Activated T-helper 2 cell treated with anti-CD3 and anti-CD28 coated beads, Interferon-gamma antibody, Interleukin-2, Interleukin-4, amounts not matched to agents 10 μg/mL and 5 μg/mL and 100 μg/mL, durations not matched to agents 14 hours and 24 hours and 36 hours (primary cell): ENCODE measurements at regions not wholly inside any gene's neighbourhood (a gene's known extent, or its start where the extent isn't known, plus 50 kb on each side); places are given as distances from the start of the nearest gene placed in this dataset.
"Not testable (repeated sequence)": the region's sequence is repeated elsewhere in the genome, so short reads cannot be mapped to it uniquely, and the experiment has no call there.

ENCODE experiments used
- DNase-seq: peaks from one replicate; pipeline ENCODE4 v3.0.0; 2021; ENCODE audit warnings: low spot score
- H3K27ac Mint-ChIP-seq: one replicate; pipeline ENCODE4 v1.8.0; 2021; ENCODE audit warnings: mixed read lengths
- H3K27me3 Mint-ChIP-seq: one replicate; pipeline ENCODE4 v1.8.0; 2021; ENCODE audit warnings: low read depth, mixed read lengths
- H3K36me3 Mint-ChIP-seq: one replicate; pipeline ENCODE4 v1.8.0; 2021; ENCODE audit warnings: low read depth, mixed read lengths
- H3K4me1 Mint-ChIP-seq: one replicate; pipeline ENCODE4 v1.8.0; 2021; ENCODE audit warnings: low read depth, mixed read lengths
- H3K4me3 Mint-ChIP-seq: one replicate; pipeline ENCODE4 v1.8.0; 2021; ENCODE audit warnings: low read depth, mild to moderate bottlenecking, moderate library complexity, mixed read lengths
- H3K9me3 Mint-ChIP-seq: one replicate; pipeline ENCODE4 v1.8.0; 2021; ENCODE audit warnings: mixed read lengths
- intact Hi-C: fragments of 100-400 bp; cut with micrococcal nuclease; formaldehyde crosslinking; loops from one replicate; pipeline ENCODE4 v1.15.1; 2023

DNA sequence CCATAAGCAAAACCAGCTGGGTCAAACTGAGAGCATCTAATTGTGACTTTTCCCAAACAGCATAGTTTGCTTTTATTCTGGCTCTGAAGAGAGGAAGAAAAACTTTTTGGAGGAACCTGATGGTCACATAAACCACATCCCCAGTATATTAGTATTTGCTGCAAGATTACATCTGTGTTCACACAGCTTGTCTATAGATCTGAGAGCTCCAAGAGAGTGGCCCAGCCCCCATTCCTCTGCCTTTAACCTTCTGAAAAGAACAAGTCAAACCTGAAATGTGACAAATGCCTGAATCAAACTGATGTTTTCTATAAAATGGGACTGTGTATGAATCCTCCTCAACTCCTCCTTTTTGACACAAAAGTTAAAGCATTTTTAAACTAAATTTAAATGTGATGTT lies 435.2 kb downstream of the ZNF479 start:
- H3K27me3 Mint-ChIP-seq, DNase-seq, H3K4me1 Mint-ChIP-seq, H3K27ac Mint-ChIP-seq, intact Hi-C loops, H3K36me3 Mint-ChIP-seq, H3K4me3 Mint-ChIP-seq: not testable (repeated sequence)
- peaks cover 67% of the 10 kb centered on the region for H3K9me3 Mint-ChIP-seq

DNA sequence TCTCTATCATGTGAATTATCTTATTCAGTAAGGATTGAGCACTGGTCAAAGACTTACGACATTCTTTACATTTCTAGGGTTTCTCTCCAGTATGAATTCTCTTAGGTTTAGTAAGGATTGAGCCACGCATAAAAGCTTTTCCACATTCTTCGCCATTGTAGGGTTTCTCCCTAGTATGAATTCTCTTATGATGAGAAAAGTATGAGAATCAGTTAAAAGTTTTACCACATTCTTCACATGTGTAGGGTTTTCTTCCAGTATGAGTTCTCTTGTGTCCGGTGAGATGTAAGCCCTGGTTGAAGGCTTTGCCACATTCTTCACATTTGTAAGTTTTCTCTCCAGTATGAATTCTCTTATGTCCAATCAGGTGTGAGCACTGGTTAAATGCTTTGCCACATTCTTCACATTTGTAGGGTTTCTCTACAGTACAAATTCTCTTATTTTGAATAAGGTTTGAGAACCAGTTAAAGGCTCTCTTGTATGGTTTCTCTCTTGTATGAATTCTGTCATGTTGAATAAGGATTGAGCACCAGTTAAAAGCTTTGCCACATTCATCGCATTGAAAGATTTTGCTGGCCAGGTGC lies 445.9 kb downstream of the ZNF479 start:
- H3K36me3 Mint-ChIP-seq, result no peaks in the 10 kb centered on the region
- H3K27me3 Mint-ChIP-seq, result no peaks in the 10 kb centered on the region
- intact Hi-C loops, result no loop called here
- H3K27ac Mint-ChIP-seq, result no peak overlapping the region
- H3K9me3 Mint-ChIP-seq, result peaks cover 76% of the 10 kb centered on the region
- H3K4me1 Mint-ChIP-seq, result no peaks in the 10 kb centered on the region
- H3K4me3 Mint-ChIP-seq, result no peak overlapping the region
- DNase-seq, result no peak

DNA sequence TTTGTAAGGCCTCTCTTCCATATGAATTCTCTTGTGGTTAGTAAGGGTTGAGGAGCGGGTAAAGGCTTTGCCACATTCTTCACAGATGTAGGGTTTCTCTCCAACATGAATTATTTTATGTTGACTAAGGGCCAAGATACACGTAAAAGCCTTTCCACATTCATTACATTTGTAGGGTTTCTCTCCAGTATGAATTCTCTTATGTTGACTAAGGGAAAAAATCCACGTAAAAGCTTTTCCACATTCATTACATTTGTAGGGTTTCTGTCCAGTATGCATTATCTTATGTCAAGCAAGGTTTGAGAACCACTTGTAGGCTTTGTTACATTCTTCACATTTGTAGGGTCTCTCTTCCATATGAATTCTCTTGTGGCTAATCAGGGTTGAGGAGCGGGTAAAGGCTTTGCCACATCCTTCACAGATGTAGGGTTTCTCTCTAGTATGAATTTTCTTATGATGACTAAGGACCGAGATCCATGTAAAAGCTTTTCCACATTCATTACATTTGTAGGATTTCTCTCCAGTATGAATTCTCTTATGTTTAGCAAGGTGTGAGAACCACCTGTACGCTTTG lies 493.0 kb downstream of the ZNF479 start:
- no peak overlapping the region for H3K4me3 Mint-ChIP-seq
- peaks cover 8% of the 10 kb centered on the region for H3K36me3 Mint-ChIP-seq
- peaks cover 77% of the 10 kb centered on the region for H3K9me3 Mint-ChIP-seq
- no peaks in the 10 kb centered on the region for H3K4me1 Mint-ChIP-seq
- no peak overlapping the region for H3K27ac Mint-ChIP-seq
- intact Hi-C loops, result no loop called here
- DNase-seq, result no peak
- H3K27me3 Mint-ChIP-seq, result no peaks in the 10 kb centered on the region

DNA sequence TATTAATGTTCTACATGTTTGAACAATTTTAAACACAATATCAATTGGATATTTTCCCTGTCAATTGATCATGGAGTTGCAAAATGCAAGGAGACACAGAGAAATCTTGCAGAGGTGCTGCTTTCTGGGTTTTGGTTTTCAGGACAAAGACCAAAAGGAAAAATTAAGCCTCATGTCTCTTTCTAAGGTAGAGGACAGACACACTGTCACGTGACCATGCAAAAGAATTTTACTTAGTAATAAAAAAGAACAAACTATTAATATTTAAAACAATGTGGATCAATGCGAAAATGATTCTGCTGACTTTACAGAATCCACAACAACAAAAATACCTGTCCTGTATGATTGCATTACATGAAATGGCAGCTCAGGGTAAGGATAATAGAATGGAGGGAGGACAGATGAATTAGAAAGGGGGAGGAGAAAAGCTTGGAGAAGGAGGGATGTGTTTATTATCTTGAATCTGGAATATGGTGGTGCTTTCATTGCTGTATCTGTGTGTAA lies 493.7 kb upstream of the NUPR2 start:
- DNase-seq, result no peak
- Mint-ChIP-seq H3K4me3 (no peak overlapping the region), H3K4me1 (no peaks in the 10 kb centered on the region), H3K36me3 (no peaks in the 10 kb centered on the region), H3K27me3 (no peaks in the 10 kb centered on the region), H3K9me3 (peaks cover 67% of the 10 kb centered on the region), H3K27ac (no peak overlapping the region)
- intact Hi-C loops, result no loop called here

DNA sequence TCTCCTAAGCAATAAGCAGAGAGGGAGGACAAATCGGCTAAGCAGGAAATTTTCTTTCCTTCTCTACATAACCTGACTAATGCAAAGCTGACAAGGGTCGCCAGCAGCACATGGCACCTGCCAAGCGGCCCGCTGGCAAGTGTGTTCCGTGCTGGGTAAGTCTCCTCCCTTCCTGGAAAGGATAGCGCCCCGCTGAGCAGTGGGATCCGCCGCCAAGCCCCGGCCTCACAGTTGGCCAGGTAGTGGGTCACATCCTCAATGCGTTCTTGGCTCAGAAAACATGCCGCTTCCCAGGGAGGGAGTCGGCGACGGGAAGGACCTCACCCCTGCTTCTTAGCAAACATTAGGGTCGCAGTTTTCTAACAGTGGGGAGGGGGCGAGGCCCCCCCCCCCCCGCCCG lies 488.9 kb upstream of the NUPR2 start:
- no peaks in the 10 kb centered on the region for H3K27me3 Mint-ChIP-seq
- no peak overlapping the region for H3K4me3 Mint-ChIP-seq
- intact Hi-C loops, result no loop called here
- no peaks in the 10 kb centered on the region for H3K4me1 Mint-ChIP-seq
- no peaks in the 10 kb centered on the region for H3K36me3 Mint-ChIP-seq
- no peak for DNase-seq
- H3K27ac Mint-ChIP-seq, result no peak overlapping the region
- peaks cover 68% of the 10 kb centered on the region for H3K9me3 Mint-ChIP-seq

DNA sequence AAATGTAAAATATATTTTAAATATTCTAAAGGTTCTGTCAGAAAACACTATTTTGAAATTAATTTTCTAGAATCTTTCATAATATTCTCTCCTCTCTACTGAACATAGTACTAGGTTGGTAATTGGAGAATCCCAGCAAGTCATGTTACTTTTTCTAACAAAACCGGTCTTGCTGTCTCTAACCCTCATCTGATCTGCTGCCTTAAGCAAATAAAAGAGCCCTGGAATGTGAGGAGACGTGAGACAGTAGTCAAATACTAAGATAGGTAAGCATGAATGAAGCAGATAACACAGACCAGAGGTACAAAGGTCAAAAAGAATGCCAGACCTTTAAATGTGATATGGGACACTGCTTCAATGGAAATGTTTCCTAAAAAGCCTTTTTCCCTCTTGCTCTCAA lies 462.4 kb upstream of the NUPR2 start:
- intact Hi-C loops, result no loop called here
- Mint-ChIP-seq H3K4me3 (no peak overlapping the region), H3K36me3 (no peaks in the 10 kb centered on the region), H3K4me1 (no peaks in the 10 kb centered on the region), H3K27ac (no peak overlapping the region), H3K9me3 (peaks cover 66% of the 10 kb centered on the region), H3K27me3 (no peaks in the 10 kb centered on the region)
- DNase-seq, result no peak

DNA sequence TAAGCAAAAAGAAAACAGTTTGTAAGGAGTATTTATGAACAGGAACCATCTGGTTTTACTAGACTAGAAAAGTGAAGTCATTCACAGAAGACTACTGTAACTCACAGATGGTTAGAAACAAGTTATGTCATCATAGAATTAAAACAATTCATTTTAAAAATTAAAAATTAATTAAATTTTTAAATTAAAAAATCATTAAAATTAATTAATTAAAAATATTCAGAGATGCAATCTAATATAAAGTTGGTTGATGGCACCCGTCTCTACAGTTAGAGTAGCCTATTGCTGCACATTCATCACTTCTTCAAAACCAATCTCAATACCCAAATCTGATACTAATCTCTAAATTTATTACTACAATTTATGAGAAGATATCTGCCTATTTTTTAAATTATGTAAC lies 454.8 kb upstream of the NUPR2 start:
- Mint-ChIP-seq H3K4me3 (no peak overlapping the region), H3K36me3 (no peaks in the 10 kb centered on the region), H3K9me3 (peaks cover 41% of the 10 kb centered on the region), H3K4me1 (no peaks in the 10 kb centered on the region), H3K27ac (no peak overlapping the region), H3K27me3 (no peaks in the 10 kb centered on the region)
- intact Hi-C loops, result no loop called here
- DNase-seq, result no peak

DNA sequence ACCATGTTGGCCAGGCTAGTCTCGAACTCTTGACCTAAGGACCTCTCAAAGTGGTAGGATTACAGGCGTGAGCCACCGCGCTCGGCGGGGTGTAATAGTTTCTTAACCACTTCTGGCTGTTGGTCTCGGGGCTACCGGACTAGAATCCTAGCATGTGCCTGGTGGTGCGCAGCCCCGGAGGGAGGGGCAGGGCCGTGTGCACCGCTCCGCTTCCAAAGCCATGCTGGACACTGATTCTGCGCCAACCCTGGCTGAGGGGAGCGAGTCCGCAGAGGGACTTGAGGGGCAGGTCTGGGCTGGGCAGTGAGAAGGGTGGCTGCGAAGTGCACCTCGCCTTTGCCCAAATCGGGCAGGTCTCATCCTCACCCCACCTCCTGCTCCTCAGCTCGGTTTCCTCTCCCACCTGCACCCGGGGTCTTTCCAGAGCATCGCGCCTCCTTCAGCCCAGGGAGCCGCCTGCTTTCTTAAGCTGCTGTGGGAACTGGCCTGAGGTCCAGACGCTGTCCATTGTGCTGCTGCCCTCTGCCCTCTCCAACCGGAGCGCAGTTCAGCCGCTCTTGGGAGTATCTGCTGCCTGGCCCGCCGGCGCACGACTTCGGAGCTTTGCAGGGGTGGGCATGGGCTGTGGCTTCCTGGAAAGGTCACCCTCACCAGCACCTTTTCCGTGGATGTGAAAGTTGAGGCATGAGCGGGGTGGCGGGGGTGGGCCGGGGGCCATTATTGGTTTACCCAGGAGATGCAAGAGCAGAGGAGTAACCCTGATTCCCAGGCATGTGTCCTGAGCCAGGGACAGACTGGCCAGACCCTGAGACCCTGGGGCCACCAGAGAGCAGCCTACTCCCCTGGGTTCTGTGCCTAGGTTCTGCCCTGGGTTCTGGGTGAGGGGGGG lies 422.6 kb upstream of the NUPR2 start:
- H3K4me3 Mint-ChIP-seq, result no peak overlapping the region
- no peaks in the 10 kb centered on the region for H3K27me3 Mint-ChIP-seq
- no peak for DNase-seq
- peaks cover 64% of the 10 kb centered on the region for H3K9me3 Mint-ChIP-seq
- intact Hi-C loops, result no loop called here
- H3K27ac Mint-ChIP-seq, result no peak overlapping the region
- H3K36me3 Mint-ChIP-seq, result peaks cover 6% of the 10 kb centered on the region
- H3K4me1 Mint-ChIP-seq, result no peaks in the 10 kb centered on the region

DNA sequence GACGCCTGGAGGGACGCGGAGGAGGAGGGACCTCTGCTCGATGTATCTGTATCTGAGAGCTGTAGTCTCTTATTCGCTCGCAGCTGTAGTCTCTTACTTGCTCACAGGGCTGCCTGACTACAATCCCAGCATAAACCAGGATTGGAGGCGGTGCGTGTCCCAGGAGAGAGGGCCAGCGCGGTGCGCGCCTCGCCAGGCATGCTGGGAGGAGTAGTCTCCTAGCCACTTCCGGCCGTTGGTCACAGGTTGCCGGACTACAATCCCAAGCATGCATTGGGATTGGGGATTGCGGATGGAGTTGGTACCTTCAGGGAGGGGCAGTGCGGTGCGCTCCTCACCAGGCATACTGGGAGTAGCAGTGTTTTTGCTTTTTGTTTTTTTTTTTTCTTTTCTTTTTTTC lies 421.7 kb upstream of the NUPR2 start:
- Mint-ChIP-seq H3K4me3 (no peak overlapping the region), H3K36me3 (peaks cover 6% of the 10 kb centered on the region), H3K4me1 (no peaks in the 10 kb centered on the region), H3K9me3 (peaks cover 64% of the 10 kb centered on the region), H3K27me3 (no peaks in the 10 kb centered on the region), H3K27ac (no peak overlapping the region)
- DNase-seq, result no peak
- intact Hi-C loops, result no loop called here

DNA sequence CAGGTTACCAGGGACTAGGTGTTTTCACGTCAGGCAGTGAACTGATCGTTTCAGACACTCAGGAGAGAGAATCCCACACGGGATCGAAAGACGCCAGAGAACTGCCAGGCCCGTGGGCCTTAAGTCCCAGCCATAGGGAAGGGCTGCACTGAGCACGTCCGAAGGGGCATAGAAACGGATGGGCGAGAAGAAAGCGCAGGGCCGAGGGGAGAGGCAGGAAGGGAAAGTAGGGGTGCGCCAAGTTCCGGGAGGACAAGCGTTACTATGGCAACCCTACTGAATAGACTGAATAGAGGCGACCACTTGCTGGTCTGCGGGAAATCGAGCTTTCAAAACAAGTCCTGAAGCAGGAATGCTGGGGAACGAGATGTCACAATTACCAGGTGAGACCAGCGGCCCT lies 421.3 kb upstream of the NUPR2 start:
- H3K27me3 Mint-ChIP-seq, result no peaks in the 10 kb centered on the region
- no peak overlapping the region for H3K4me3 Mint-ChIP-seq
- H3K9me3 Mint-ChIP-seq, result peaks cover 61% of the 10 kb centered on the region
- no peak overlapping the region for H3K27ac Mint-ChIP-seq
- no peaks in the 10 kb centered on the region for H3K4me1 Mint-ChIP-seq
- intact Hi-C loops, result no loop called here
- peaks cover 6% of the 10 kb centered on the region for H3K36me3 Mint-ChIP-seq
- no peak for DNase-seq

DNA sequence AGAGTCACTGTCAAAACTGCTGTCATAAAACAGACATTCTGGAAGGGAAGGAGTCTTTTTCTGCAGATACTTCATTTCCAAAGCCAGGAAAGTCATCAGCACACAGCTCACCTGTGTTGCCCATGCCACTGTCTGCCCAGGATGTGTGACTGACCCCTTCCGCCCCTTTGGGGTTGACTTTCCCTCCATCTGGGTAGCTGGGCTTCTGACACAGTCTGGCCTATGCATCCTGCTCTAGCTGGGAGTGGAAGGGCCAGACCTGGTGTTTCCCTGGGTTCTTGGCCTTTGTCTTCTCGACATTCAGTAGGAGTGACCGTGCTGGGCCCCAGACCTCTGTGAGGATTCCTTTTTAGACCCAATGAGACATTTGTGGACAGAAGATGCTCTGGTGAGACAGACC lies 378.9 kb upstream of the NUPR2 start:
- DNase-seq, result no peak
- intact Hi-C loops, result no loop called here
- Mint-ChIP-seq H3K4me3 (no peak overlapping the region), H3K36me3 (no peaks in the 10 kb centered on the region), H3K9me3 (peaks cover 56% of the 10 kb centered on the region), H3K27me3 (no peaks in the 10 kb centered on the region), H3K4me1 (no peaks in the 10 kb centered on the region), H3K27ac (no peak overlapping the region)

DNA sequence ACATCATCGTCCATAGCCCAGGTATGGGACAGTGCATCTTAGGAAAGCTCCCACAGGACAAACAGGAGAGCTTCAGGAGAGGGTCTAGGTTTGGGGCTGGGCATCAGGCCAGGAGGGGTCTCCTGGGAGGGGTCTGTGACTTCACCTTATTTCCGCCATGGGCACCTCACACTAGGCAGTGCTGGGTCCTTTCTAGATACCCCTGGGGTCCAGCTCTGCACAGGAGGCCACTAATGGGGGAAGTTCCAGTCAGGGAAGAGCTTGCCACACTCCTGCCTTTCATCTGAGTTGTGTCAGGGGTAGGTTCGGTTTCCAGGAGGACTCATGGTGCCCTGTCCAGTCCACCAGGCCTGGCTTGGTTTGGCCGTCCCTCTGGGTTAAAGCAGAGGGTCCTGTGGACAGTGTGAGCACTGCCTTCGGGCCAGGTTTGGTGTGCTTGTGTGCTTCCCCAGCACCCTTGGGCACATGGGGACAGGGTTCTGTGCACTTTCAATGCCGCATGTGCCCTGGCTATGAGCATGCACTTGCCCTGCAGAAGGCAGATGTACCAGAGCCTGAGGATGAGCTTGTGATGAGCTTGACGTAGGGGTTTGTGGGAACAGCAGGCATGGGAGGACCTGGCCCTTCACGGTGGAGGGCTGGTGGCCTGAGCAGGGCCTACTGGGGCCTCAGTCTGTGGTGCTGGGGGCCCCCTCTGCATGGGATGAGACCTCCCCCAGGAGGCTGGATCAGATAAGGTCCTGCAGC lies 377.7 kb upstream of the NUPR2 start:
- intact Hi-C loops, result no loop called here
- no peaks in the 10 kb centered on the region for H3K36me3 Mint-ChIP-seq
- no peak for DNase-seq
- H3K4me3 Mint-ChIP-seq, result no peak overlapping the region
- H3K27ac Mint-ChIP-seq, result no peak overlapping the region
- H3K4me1 Mint-ChIP-seq, result no peaks in the 10 kb centered on the region
- H3K27me3 Mint-ChIP-seq, result no peaks in the 10 kb centered on the region
- peaks cover 48% of the 10 kb centered on the region for H3K9me3 Mint-ChIP-seq

DNA sequence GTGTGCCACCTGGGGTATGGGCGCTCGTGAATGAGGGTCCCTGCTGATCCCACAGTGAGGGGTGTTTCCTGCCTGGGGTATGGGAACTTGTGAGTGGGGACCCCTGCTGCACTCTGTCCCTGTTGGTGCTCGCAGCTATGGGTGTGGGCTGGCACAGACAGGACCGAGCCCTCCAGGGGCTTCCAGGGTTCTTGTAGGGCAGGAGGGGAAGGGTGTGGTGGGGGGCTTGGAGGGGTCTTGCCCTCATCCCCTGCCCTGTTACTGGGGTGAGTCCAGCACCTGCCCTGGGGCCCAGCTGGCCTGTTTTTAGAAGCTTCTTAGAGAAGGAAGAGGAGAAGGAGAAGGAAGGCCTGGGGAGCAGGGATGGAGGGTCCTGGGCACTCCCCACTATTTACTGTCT lies 377.0 kb upstream of the NUPR2 start:
- Mint-ChIP-seq H3K4me1 (no peaks in the 10 kb centered on the region), H3K27ac (no peak overlapping the region), H3K4me3 (no peak overlapping the region), H3K27me3 (no peaks in the 10 kb centered on the region), H3K36me3 (no peaks in the 10 kb centered on the region), H3K9me3 (peaks cover 47% of the 10 kb centered on the region)
- intact Hi-C loops, result no loop called here
- no peak for DNase-seq
